ENCODE measurements at regions not wholly inside any gene's neighbourhood (a gene's known extent, or its start where the extent isn't known, plus 50 kb on each side); places are given as distances from the start of the nearest gene placed in this dataset.
"Not testable (repeated sequence)": the region's sequence is repeated elsewhere in the genome, so short reads cannot be mapped to it uniquely, and the experiment has no call there.

DNA sequence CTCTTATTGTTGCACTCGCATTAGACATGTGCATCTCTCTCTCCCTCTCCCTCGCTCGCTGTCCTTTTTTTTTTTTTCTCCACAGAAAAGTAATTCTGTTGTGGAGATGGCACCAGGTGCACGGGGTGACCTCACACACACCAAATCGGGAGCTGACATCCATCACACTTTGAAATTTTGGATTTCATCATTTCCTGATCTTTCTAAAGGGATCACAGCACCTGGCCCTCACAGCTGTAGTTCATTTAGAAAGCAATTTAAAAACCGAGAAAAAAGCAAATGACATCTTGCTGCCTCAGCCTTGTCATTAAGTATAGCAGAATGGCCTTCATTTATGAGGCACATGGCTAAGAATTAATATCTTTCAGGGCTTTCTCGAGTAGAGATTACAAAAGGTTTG lies 717.2 kb downstream of the RNF144A start:
- Histone ChIP-seq H3K4me2 (no peak overlapping the region), H3K4me3 (no peak overlapping the region), H3K27ac (no peak overlapping the region), H3K9me3 (0 out of 3 replicates have a peak, but pooled peaks cover 2% of the 10 kb centered on the region), H3K4me1 (no peaks in the 10 kb centered on the region)
- no peak for TF ChIP-seq RAD21 (conservative IDR thresholded peaks at IDR 0.05 in 1 of 2, IDR thresholded peaks at IDR 0.05 in 1 of 2)
- CTCF ChIA-PET, result no interaction called here
- no peak for ATAC-seq
- no peak for DNase-seq (ENCODE audit: low read depth in 1 of 2, low spot score in 1 of 2)
- no peak for FAIRE-seq
- POLR2A ChIA-PET, result no interaction called here
- WGBS (ENCODE audit: missing lambda C conversion rate), result 9% methylated on average over 7 of the region's 7 CpGs

DNA sequence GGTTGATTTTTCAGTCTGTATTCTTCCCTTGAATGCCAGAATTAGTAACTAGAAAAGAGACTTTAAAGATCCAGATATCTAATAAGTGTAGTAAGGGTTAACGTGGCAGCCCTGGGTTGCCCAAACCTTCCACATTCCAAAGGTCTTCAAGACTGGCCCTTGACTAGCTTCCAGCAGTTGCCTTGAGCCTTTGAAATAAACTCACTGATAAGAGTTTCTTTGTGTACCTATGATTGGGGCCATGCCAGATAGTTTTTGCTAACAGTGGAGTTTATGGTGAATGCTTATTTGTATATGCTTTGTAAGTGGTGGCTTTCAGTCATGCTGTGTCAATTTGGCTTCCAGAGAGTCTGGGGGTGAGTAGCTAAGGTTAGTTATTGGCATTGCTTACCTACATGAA lies 722.3 kb downstream of the RNF144A start:
- no peak overlapping the region for H3K4me2 ChIP-seq
- no peak for FAIRE-seq
- WGBS (ENCODE audit: missing lambda C conversion rate), result 3% methylated on average over 1 of the region's 1 CpG
- no peaks in the 10 kb centered on the region for H3K4me1 ChIP-seq
- ChIA-PET POLR2A (no interaction called here), CTCF (no interaction called here)
- no peak overlapping the region for H3K27ac ChIP-seq
- peaks cover 25% of the 10 kb centered on the region for H3K9me3 ChIP-seq
- DNase-seq (ENCODE audit: low read depth in 1 of 2, low spot score in 1 of 2), result no peak
- no peak for ATAC-seq
- no peak overlapping the region for H3K4me3 ChIP-seq
- TF ChIP-seq CHD2 (IDR thresholded peaks at IDR 0.05; ENCODE audit: low read length, partially characterized antibody) (no peak), NFE2L2 (conservative IDR thresholded peaks at IDR 0.05; ENCODE audit: low read length) (no peak), BHLHE40 (IDR thresholded peaks at IDR 0.05; ENCODE audit: low read depth, low read length) (no peak), EP300 (IDR thresholded peaks at IDR 0.05) (no peak), NPAS2 (CRISPR knock-in tag; IDR thresholded peaks at IDR 0.05; ENCODE audit: borderline replicate concordance) (no peak), FOSL2 (IDR thresholded peaks at IDR 0.05) (no peak), FOSL2 (CRISPR knock-in tag; IDR thresholded peaks at IDR 0.05) (no peak), NR3C1 (IDR thresholded peaks at IDR 0.05) (no peak), KDM1A (IDR thresholded peaks at IDR 0.05; ENCODE audit: low read depth) (no peak), JUNB (IDR thresholded peaks at IDR 0.05) (no peak), MYC (IDR thresholded peaks at IDR 0.05; ENCODE audit: borderline replicate concordance, low read length) (no peak), RNF2 (IDR thresholded peaks at IDR 0.05; ENCODE audit: borderline replicate concordance, low read depth) (no peak)
- TF ChIP-seq, protein P1, sequence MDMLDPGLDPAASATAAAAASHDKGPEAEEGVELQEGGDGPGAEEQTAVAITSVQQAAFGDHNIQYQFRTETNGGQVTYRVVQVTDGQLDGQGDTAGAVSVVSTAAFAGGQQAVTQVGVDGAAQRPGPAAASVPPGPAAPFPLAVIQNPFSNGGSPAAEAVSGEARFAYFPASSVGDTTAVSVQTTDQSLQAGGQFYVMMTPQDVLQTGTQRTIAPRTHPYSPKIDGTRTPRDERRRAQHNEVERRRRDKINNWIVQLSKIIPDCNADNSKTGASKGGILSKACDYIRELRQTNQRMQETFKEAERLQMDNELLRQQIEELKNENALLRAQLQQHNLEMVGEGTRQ (IDR thresholded peaks at IDR 0.05), result no peak
- TF ChIP-seq, protein P2, sequence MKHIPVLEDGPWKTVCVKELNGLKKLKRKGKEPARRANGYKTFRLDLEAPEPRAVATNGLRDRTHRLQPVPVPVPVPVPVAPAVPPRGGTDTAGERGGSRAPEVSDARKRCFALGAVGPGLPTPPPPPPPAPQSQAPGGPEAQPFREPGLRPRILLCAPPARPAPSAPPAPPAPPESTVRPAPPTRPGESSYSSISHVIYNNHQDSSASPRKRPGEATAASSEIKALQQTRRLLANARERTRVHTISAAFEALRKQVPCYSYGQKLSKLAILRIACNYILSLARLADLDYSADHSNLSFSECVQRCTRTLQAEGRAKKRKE (CRISPR knock-in tag; IDR thresholded peaks at IDR 0.05; ENCODE audit: low read depth), result no peak
- TF ChIP-seq, protein P3, sequence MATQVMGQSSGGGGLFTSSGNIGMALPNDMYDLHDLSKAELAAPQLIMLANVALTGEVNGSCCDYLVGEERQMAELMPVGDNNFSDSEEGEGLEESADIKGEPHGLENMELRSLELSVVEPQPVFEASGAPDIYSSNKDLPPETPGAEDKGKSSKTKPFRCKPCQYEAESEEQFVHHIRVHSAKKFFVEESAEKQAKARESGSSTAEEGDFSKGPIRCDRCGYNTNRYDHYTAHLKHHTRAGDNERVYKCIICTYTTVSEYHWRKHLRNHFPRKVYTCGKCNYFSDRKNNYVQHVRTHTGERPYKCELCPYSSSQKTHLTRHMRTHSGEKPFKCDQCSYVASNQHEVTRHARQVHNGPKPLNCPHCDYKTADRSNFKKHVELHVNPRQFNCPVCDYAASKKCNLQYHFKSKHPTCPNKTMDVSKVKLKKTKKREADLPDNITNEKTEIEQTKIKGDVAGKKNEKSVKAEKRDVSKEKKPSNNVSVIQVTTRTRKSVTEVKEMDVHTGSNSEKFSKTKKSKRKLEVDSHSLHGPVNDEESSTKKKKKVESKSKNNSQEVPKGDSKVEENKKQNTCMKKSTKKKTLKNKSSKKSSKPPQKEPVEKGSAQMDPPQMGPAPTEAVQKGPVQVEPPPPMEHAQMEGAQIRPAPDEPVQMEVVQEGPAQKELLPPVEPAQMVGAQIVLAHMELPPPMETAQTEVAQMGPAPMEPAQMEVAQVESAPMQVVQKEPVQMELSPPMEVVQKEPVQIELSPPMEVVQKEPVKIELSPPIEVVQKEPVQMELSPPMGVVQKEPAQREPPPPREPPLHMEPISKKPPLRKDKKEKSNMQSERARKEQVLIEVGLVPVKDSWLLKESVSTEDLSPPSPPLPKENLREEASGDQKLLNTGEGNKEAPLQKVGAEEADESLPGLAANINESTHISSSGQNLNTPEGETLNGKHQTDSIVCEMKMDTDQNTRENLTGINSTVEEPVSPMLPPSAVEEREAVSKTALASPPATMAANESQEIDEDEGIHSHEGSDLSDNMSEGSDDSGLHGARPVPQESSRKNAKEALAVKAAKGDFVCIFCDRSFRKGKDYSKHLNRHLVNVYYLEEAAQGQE (IDR thresholded peaks at IDR 0.05), result no peak

DNA sequence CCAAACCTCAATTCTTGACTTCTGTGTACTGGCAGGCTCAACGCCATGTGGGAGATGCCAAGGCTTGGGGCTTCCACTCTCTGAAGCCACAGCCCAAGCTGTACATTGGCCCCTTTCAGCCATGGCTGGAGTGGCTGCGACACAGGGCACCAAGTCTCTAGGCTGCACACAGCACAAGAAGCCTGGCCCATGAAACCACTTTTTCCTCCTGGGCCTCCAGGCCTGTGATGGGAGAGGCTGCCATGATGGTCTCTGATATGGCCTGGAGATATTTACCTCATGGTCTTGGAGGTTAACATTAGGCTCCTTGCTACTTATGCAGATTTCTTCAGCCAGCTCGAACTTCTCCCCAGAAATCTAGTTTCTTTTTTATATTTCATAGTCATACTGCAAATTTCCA lies 724.1 kb downstream of the RNF144A start:
- CTCF ChIA-PET; DNase-seq (ENCODE audit: low read depth in 1 of 2, low spot score in 1 of 2); ATAC-seq; H3K4me3 ChIP-seq; FAIRE-seq; H3K27ac ChIP-seq; H3K4me1 ChIP-seq; H3K4me2 ChIP-seq; POLR2A ChIA-PET: not testable (repeated sequence)
- 0% methylated on average over 3 of the region's 3 CpGs for WGBS (ENCODE audit: missing lambda C conversion rate)
- H3K9me3 ChIP-seq, result peaks cover 25% of the 10 kb centered on the region
- peak; percentile 70 for TF ChIP-seq ZFP36 (IDR thresholded peaks at IDR 0.05; ENCODE audit: borderline replicate concordance, partially characterized antibody)
